ENCODE measurements at regions not wholly inside any gene's neighbourhood (a gene's known extent, or its start where the extent isn't known, plus 50 kb on each side); places are given as distances from the start of the nearest gene placed in this dataset.

- TF ChIP-seq CTCF (optimal IDR thresholded peaks at IDR 0.05 in 1 of 3, IDR thresholded peaks at IDR 0.05 in 1 of 3, conservative IDR thresholded peaks at IDR 0.05 in 1 of 3; ENCODE audit: extremely low read depth in 1 of 3, insufficient read depth in 2 of 3, low read length in 3 of 3) (no peak), EZH2 (IDR thresholded peaks at IDR 0.05; ENCODE audit: low read length) (no peak)
These were observed 724.6 kb upstream of the CELF2 start for GRCh38 chr10:10293041-10293440.
